Muscle of leg (tissue), 3 donors: ENCODE measurements at regions not wholly inside any gene's neighbourhood (a gene's known extent, or its start where the extent isn't known, plus 50 kb on each side); places are given as distances from the start of the nearest gene placed in this dataset.

ENCODE experiments used
- DNase-seq: peaks from one replicate; pipeline ENCODE4 v3.0.0; 2013
- H3K27ac ChIP-seq: one replicate; pipeline ENCODE4 v1.5.1; 2013; ENCODE audit warnings: mild to moderate bottlenecking, low read length, control low read depth
- H3K27me3 ChIP-seq: one replicate; pipeline ENCODE4 v1.6.1; 2013; ENCODE audit warnings: low read length; ENCODE audit not compliant: control insufficient read depth, insufficient read depth
- H3K36me3 ChIP-seq: one replicate; pipeline ENCODE4 v1.6.1; 2013; ENCODE audit warnings: low read length; ENCODE audit not compliant: control insufficient read depth, insufficient read depth
- H3K4me1 ChIP-seq: one replicate; pipeline ENCODE4 v1.6.1; 2013; ENCODE audit warnings: low read length; ENCODE audit not compliant: control insufficient read depth, insufficient read depth
- H3K4me3 ChIP-seq: one replicate; pipeline ENCODE4 v1.5.1; 2013; ENCODE audit warnings: low read length, control low read depth
- H3K9me3 ChIP-seq: replicated peaks from 2 replicates; pipeline ENCODE4 v1.6.1; 2013; ENCODE audit warnings: low read depth, low read length; ENCODE audit not compliant: control insufficient read depth
- WGBS: methylation state at CpG from one replicate; pipeline ENCODE4 v1.1.5; 2013; ENCODE audit warnings: missing lambda C conversion rate; ENCODE audit not compliant: insufficient coverage; 5-methylcytosine and 5-hydroxymethylcytosine counted together

GRCh38 chr18:39764873-39765272, 2190.2 kb upstream of the PIK3C3 start:
- H3K27ac ChIP-seq, result no peak overlapping the region
- DNase-seq, result no peak
- no peaks in the 10 kb centered on the region for H3K27me3 ChIP-seq
- no peaks in the 10 kb centered on the region for H3K4me1 ChIP-seq
- no peak overlapping the region for H3K4me3 ChIP-seq
- H3K9me3 ChIP-seq, result no peaks in the 10 kb centered on the region
- no peaks in the 10 kb centered on the region for H3K36me3 ChIP-seq

GRCh38 chr18:39761273-39761672, 2193.8 kb upstream of the PIK3C3 start:
- WGBS, result 78% methylated on average over 1 of the region's 1 CpG
- Histone ChIP-seq H3K27me3 (no peaks in the 10 kb centered on the region), H3K4me3 (no peak overlapping the region), H3K36me3 (no peaks in the 10 kb centered on the region), H3K9me3 (no peaks in the 10 kb centered on the region), H3K27ac (no peak overlapping the region), H3K4me1 (no peaks in the 10 kb centered on the region)
- DNase-seq, result no peak

DNA sequence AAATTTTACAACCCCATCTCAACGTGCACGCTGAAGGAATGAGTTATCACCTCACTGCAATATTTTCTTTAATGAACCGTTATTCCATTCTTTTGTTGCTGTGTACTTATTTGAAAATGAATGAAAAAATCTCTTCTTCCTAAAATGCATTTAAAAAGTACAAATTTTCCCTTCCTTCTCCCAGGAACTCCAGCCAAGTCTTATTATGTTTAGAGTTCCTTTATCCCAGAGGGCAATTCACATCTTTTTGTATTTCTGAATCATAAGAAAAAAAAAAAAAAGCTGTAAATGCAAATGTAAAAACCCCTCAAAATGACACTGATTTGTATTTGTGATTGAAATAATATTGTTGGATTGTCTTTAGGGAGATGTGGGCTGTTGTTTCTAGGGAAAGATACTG, 2194.3 kb upstream of the CELF4 start:
- Histone ChIP-seq H3K9me3 (no peaks in the 10 kb centered on the region), H3K27ac (no peak overlapping the region), H3K36me3 (no peaks in the 10 kb centered on the region), H3K4me1 (no peaks in the 10 kb centered on the region), H3K4me3 (no peak overlapping the region), H3K27me3 (no peaks in the 10 kb centered on the region)
- no CpG with 5 or more reads among the region's 3 CpGs for WGBS
- DNase-seq, result peak; percentile 68

DNA sequence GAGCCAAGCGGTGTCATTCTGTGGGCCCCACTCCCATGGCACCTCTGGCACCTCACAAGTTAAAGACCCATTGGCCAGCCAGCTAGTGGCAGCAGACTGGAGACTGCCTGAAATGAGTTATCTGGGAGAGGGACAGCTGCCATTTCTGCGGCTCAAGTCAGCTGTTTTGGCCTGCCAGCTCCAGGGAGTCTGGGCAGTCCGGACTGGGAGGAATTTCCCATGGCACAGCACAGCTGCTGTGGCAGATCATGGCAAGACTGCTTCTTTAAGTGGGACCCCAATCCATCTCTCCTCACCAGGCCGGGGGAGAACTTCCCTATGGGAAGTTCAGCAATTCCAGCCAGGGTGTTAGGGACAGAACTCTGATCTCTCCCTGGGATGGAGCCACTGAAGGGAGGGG, 2187.6 kb upstream of the CELF4 start:
- Histone ChIP-seq H3K36me3 (no peaks in the 10 kb centered on the region), H3K27me3 (no peaks in the 10 kb centered on the region), H3K9me3 (peaks cover 4% of the 10 kb centered on the region), H3K27ac (no peak overlapping the region), H3K4me1 (no peaks in the 10 kb centered on the region), H3K4me3 (no peak overlapping the region)
- WGBS, result 100% methylated on average over 1 of the region's 4 CpGs
- DNase-seq, result peak; percentile 21

DNA sequence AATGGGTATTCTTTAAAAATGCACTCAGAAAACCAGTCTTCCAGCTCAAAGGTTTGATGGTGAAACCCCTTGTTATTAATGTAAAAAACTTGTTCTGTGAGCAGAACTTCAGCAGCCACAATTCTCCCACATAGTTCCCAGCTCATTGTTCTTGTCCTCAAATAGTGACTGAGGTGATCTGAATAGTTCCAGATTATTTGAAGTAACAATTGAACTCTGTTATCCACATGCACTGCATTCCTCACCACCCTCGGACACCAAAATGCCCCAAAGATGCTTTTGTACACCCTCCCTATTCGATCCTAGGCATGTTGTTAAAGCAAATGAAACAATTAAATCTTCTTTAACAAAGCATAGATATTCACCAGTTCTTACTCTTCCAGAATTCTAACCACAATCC, 2186.8 kb upstream of the CELF4 start:
- DNase-seq, result no peak
- Histone ChIP-seq H3K27ac (no peak overlapping the region), H3K4me3 (no peak overlapping the region), H3K27me3 (no peaks in the 10 kb centered on the region), H3K4me1 (no peaks in the 10 kb centered on the region), H3K36me3 (no peaks in the 10 kb centered on the region), H3K9me3 (peaks cover 4% of the 10 kb centered on the region)
- WGBS, result 100% methylated on average over 1 of the region's 2 CpGs

DNA sequence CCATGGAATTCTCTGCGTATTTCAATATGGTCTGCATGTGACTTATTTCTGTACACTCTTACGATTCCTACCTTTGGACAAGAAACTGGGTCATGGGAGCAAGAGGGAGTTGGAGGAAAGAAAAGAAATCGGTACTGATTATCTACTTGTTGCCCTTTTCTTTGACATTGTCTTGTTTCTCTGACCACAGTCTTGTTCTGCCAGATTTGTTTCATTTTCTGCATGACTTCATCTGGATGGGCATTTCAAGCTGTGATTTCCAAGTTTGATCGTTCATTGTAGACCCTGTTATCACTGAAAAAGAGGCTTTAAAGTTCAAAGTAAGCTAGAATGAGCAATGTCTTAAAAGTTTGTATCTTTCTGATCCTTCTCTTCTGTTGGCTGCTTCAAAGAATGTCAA, 2186.3 kb upstream of the CELF4 start:
- H3K4me1 ChIP-seq, result no peaks in the 10 kb centered on the region
- no peak for DNase-seq
- peaks cover 4% of the 10 kb centered on the region for H3K9me3 ChIP-seq
- H3K4me3 ChIP-seq, result no peak overlapping the region
- H3K27ac ChIP-seq, result no peak overlapping the region
- WGBS, result 100% methylated on average over 2 of the region's 4 CpGs
- H3K27me3 ChIP-seq, result no peaks in the 10 kb centered on the region
- no peaks in the 10 kb centered on the region for H3K36me3 ChIP-seq

GRCh38 chr18:39751161-39751560, 2185.6 kb upstream of the CELF4 start:
- no CpG with 5 or more reads among the region's 1 CpG for WGBS
- Histone ChIP-seq H3K36me3 (no peaks in the 10 kb centered on the region), H3K27ac (no peak overlapping the region), H3K27me3 (no peaks in the 10 kb centered on the region), H3K4me1 (no peaks in the 10 kb centered on the region), H3K9me3 (peaks cover 4% of the 10 kb centered on the region), H3K4me3 (no peak overlapping the region)
- DNase-seq, result no peak

GRCh38 chr18:39749154-39749553, 2183.6 kb upstream of the CELF4 start:
- Histone ChIP-seq H3K27me3 (no peaks in the 10 kb centered on the region), H3K4me3 (no peak overlapping the region), H3K4me1 (no peaks in the 10 kb centered on the region), H3K9me3 (peaks cover 4% of the 10 kb centered on the region), H3K27ac (no peak overlapping the region), H3K36me3 (no peaks in the 10 kb centered on the region)
- DNase-seq, result no peak
- 93% methylated on average over 2 of the region's 2 CpGs for WGBS

DNA sequence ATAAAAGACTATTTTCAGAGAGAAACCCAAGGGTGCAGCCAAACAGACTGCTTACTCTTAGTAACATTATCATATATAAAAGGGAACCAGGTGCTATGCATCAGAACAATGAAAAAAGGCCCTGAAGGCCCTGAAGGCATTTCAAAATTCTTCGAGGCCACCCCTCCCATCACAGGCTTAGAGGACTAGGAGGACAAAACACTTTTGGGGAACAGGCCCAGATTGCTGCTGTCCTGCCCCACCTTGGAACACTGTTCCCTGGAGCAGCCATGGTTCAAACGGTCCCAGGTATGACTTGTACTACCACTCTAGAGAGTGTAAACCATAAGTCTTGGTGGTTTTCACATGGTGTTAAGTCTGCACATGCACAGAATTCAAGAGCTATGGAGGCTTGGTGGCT, 2183.1 kb upstream of the CELF4 start:
- peaks cover 2% of the 10 kb centered on the region for H3K9me3 ChIP-seq
- DNase-seq, result no peak
- no peak overlapping the region for H3K27ac ChIP-seq
- no peaks in the 10 kb centered on the region for H3K36me3 ChIP-seq
- WGBS, result 90% methylated on average over 2 of the region's 2 CpGs
- no peaks in the 10 kb centered on the region for H3K27me3 ChIP-seq
- no peaks in the 10 kb centered on the region for H3K4me1 ChIP-seq
- no peak overlapping the region for H3K4me3 ChIP-seq

GRCh38 chr18:39746201-39746600, 2180.6 kb upstream of the CELF4 start:
- H3K27me3 ChIP-seq, result no peaks in the 10 kb centered on the region
- no peak overlapping the region for H3K4me3 ChIP-seq
- H3K36me3 ChIP-seq, result no peaks in the 10 kb centered on the region
- WGBS, result 76% methylated on average over 2 of the region's 4 CpGs
- H3K27ac ChIP-seq, result no peak overlapping the region
- H3K9me3 ChIP-seq, result no peaks in the 10 kb centered on the region
- no peaks in the 10 kb centered on the region for H3K4me1 ChIP-seq
- DNase-seq, result no peak

GRCh38 chr18:39743463-39743862, 2177.9 kb upstream of the CELF4 start:
- Histone ChIP-seq H3K27me3 (no peaks in the 10 kb centered on the region), H3K27ac (no peak overlapping the region), H3K9me3 (no peaks in the 10 kb centered on the region), H3K4me3 (no peak overlapping the region), H3K36me3 (no peaks in the 10 kb centered on the region), H3K4me1 (no peaks in the 10 kb centered on the region)
- no peak for DNase-seq
